T-helper 1 cell treated with Interleukin-12 subunit alpha and Interleukin-12 subunit beta and Interleukin-4 antibody, amounts not matched to agents 30 μg/mL and 1 μg/mL, for 36 hours (primary cell): ENCODE measurements at regions not wholly inside any gene's neighbourhood (a gene's known extent, or its start where the extent isn't known, plus 50 kb on each side); places are given as distances from the start of the nearest gene placed in this dataset.

Experiments
- H3K27ac Mint-ChIP-seq: one replicate; pipeline ENCODE4 v1.8.0; 2021; ENCODE audit warnings: mild to moderate bottlenecking, mixed read lengths
- H3K27me3 Mint-ChIP-seq: one replicate; pipeline ENCODE4 v1.8.0; 2021; ENCODE audit warnings: low read depth, mixed read lengths
- H3K36me3 Mint-ChIP-seq: one replicate; pipeline ENCODE4 v1.8.0; 2021; ENCODE audit warnings: low read depth, mixed read lengths
- H3K4me1 Mint-ChIP-seq: one replicate; pipeline ENCODE4 v1.8.0; 2021; ENCODE audit warnings: low read depth, mixed read lengths
- H3K4me3 Mint-ChIP-seq: one replicate; pipeline ENCODE4 v1.8.0; 2021; ENCODE audit warnings: mild to moderate bottlenecking, moderate library complexity, mixed read lengths
- H3K9me3 Mint-ChIP-seq: one replicate; pipeline ENCODE4 v1.8.0; 2021; ENCODE audit warnings: mixed read lengths

GRCh38 chr22:47460176-47460575, 697.7 kb downstream of the TBC1D22A start:
- H3K36me3 Mint-ChIP-seq = no peaks in the 10 kb centered on the region
- no peak overlapping the region for H3K27ac Mint-ChIP-seq
- H3K4me1 Mint-ChIP-seq = no peaks in the 10 kb centered on the region
- H3K9me3 Mint-ChIP-seq = no peaks in the 10 kb centered on the region
- no peaks in the 10 kb centered on the region for H3K27me3 Mint-ChIP-seq
- H3K4me3 Mint-ChIP-seq = no peak overlapping the region

GRCh38 chr22:47458348-47458747, 695.9 kb downstream of the TBC1D22A start:
- H3K4me3 Mint-ChIP-seq = no peak overlapping the region
- H3K9me3 Mint-ChIP-seq = peaks cover 6% of the 10 kb centered on the region
- no peaks in the 10 kb centered on the region for H3K4me1 Mint-ChIP-seq
- no peaks in the 10 kb centered on the region for H3K36me3 Mint-ChIP-seq
- no peaks in the 10 kb centered on the region for H3K27me3 Mint-ChIP-seq
- H3K27ac Mint-ChIP-seq = no peak overlapping the region

DNA sequence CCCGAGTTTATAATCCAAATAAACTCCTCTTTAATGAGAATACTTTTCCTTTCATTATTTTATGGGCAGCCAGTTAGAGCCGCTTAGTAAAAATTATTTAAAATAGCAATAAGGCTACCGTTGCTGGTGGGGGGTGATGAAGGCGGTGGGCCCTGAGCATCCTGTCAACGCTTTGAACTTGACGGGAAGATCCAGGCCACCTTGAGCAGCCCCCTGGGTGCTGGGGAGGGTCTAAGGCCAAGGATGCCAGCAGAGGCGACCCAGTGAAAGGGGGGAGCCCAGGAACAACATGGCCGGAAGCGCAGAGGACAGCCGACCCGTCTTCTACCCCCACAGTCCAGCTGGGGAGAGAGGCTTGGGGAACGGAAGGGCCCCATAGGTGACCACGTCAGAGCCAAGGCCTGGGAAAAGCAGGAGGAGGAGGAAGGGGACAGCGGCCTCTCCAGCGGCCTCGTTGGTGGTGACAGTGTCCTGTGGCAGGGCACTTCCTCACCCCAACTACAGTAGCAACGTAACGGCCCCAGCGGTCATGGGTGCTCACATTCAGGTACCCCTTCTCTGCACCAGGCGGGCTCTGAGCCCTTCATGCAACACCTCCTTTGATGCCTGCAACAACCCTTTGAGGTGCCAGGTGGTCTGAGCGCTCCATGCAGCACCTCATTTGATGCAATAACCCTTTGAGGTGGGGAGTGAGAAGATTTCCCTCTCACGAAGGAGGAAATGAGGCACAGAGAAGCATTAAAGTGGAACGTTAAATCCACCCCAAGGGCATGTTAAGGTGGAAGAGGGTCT, 695.3 kb downstream of the TBC1D22A start:
- H3K9me3 Mint-ChIP-seq = peaks cover 6% of the 10 kb centered on the region
- H3K36me3 Mint-ChIP-seq = no peaks in the 10 kb centered on the region
- H3K4me1 Mint-ChIP-seq = no peaks in the 10 kb centered on the region
- H3K27ac Mint-ChIP-seq = no peak overlapping the region
- no peaks in the 10 kb centered on the region for H3K27me3 Mint-ChIP-seq
- no peak overlapping the region for H3K4me3 Mint-ChIP-seq

GRCh38 chr22:47457021-47457420, 694.6 kb downstream of the TBC1D22A start:
- H3K27me3 Mint-ChIP-seq = no peaks in the 10 kb centered on the region
- H3K36me3 Mint-ChIP-seq = no peaks in the 10 kb centered on the region
- H3K9me3 Mint-ChIP-seq = peaks cover 6% of the 10 kb centered on the region
- H3K27ac Mint-ChIP-seq = no peak overlapping the region
- no peak overlapping the region for H3K4me3 Mint-ChIP-seq
- no peaks in the 10 kb centered on the region for H3K4me1 Mint-ChIP-seq

DNA sequence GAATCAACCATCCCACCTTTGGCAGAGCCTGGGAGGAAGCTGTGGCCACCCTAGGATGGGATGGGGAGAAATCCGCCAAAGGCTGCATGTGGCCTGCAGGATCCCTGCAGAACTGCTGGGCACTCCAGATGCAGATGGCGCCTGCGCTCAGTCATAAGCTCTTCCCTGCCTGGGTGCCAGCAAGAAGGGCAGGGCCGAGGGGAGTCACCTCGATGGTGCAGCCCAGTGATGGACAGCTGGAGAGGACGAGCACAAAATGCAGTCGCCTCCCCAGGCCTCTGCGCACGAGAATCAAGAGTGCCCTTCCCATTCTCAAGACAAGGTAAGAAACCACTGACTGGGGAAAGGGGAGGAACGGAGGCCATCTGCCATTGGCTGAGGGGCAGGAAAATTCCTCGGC, 693.6 kb downstream of the TBC1D22A start:
- H3K9me3 Mint-ChIP-seq = peaks cover 6% of the 10 kb centered on the region
- H3K36me3 Mint-ChIP-seq = no peaks in the 10 kb centered on the region
- H3K4me3 Mint-ChIP-seq = no peak overlapping the region
- no peaks in the 10 kb centered on the region for H3K4me1 Mint-ChIP-seq
- no peaks in the 10 kb centered on the region for H3K27me3 Mint-ChIP-seq
- H3K27ac Mint-ChIP-seq = no peak overlapping the region

DNA sequence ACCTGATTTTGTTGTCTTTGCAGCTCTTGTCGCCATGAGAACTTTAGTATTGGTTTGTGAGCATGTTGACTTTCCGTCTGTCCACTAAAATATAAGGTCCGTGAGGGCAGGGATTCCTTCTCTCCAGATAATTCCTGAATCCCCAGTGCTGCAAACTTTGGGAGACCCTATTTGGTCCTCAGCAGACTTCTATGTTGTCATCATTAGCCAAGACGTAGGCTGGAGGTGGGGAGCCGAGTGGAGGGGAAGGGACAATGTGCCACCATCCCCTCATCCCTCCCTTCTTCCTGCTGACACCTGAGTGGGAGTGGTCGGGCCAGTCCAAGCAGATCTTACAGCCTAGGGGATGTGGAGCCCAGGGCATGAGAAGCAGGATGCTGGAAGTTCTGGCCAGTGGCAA, 690.6 kb downstream of the TBC1D22A start:
- no peaks in the 10 kb centered on the region for H3K4me1 Mint-ChIP-seq
- no peaks in the 10 kb centered on the region for H3K36me3 Mint-ChIP-seq
- no peak overlapping the region for H3K4me3 Mint-ChIP-seq
- H3K27me3 Mint-ChIP-seq = no peaks in the 10 kb centered on the region
- peaks cover 6% of the 10 kb centered on the region for H3K9me3 Mint-ChIP-seq
- H3K27ac Mint-ChIP-seq = no peak overlapping the region

GRCh38 chr22:47452184-47452583, 689.7 kb downstream of the TBC1D22A start:
- H3K27me3 Mint-ChIP-seq = no peaks in the 10 kb centered on the region
- H3K27ac Mint-ChIP-seq = no peak overlapping the region
- H3K36me3 Mint-ChIP-seq = no peaks in the 10 kb centered on the region
- H3K9me3 Mint-ChIP-seq = peaks cover 6% of the 10 kb centered on the region
- no peaks in the 10 kb centered on the region for H3K4me1 Mint-ChIP-seq
- H3K4me3 Mint-ChIP-seq = no peak overlapping the region

DNA sequence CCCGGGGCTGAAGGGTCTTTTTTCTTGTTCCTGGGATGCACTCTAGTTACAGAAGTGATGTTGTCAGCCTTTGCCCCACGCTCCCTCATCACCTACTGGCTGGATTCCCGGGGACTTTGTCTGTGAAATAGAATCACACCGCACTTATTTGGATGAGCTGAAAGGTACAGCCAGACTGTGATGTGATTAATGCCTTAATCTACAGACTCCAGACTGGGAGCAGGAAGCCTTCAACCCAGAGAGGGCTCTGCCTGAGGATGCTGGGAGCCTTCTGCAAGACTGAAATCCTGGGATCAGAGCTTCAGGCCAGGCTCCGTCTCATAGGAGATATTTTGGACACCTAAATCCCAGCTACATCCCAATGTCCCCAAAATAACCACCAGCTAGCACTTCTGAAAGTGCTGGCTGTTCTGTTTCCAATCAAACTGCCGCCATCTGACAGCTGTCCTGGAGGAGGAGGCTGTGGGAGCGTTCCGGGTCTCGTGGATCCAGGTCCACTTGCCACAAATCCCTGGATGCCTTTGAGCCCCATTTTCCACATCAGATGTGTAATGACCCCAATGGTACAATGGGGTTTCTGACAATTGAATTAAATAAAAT, 688.5 kb downstream of the TBC1D22A start:
- H3K27ac Mint-ChIP-seq = no peak overlapping the region
- H3K4me3 Mint-ChIP-seq = no peak overlapping the region
- H3K27me3 Mint-ChIP-seq = no peaks in the 10 kb centered on the region
- H3K9me3 Mint-ChIP-seq = peaks cover 6% of the 10 kb centered on the region
- H3K36me3 Mint-ChIP-seq = no peaks in the 10 kb centered on the region
- no peaks in the 10 kb centered on the region for H3K4me1 Mint-ChIP-seq

DNA sequence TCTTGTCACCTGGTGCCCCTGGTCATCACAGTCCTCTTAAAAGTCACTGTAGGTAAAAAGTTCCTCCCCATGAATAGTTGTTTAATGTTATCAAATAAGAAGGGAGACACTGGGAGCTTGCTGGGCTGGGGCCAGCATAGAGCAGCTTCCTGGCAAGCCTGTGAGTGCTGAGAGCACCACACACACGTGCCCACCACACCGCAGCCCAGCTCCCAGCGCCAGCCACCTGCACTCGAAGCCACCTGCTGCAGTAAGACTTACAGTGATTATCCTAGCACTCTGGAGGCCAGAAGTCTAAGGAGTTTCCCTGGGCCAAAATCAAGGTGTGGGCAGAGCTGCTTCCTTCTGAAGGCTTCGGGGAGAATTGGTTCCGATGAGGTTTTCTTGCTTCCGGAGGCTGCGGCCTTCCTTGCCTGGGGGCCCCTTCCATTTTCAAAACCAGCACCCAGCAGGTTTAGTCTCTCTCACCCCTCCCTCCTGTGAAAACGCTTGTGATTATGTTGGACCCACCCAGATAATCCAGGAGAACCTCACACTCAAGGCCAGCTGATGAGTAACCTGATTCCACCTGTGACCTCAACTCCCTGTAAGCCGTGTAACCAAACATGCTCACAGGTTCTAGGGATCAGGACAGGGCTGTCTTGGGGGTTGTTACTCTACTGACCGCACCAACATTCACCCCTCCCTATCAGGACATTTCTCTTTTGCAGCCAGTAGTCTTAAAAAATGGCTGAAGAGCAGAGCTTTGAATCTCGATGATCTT, 687.2 kb downstream of the TBC1D22A start:
- H3K4me3 Mint-ChIP-seq = no peak overlapping the region
- H3K9me3 Mint-ChIP-seq = peaks cover 14% of the 10 kb centered on the region
- H3K4me1 Mint-ChIP-seq = no peaks in the 10 kb centered on the region
- H3K36me3 Mint-ChIP-seq = no peaks in the 10 kb centered on the region
- H3K27ac Mint-ChIP-seq = no peak overlapping the region
- no peaks in the 10 kb centered on the region for H3K27me3 Mint-ChIP-seq

DNA sequence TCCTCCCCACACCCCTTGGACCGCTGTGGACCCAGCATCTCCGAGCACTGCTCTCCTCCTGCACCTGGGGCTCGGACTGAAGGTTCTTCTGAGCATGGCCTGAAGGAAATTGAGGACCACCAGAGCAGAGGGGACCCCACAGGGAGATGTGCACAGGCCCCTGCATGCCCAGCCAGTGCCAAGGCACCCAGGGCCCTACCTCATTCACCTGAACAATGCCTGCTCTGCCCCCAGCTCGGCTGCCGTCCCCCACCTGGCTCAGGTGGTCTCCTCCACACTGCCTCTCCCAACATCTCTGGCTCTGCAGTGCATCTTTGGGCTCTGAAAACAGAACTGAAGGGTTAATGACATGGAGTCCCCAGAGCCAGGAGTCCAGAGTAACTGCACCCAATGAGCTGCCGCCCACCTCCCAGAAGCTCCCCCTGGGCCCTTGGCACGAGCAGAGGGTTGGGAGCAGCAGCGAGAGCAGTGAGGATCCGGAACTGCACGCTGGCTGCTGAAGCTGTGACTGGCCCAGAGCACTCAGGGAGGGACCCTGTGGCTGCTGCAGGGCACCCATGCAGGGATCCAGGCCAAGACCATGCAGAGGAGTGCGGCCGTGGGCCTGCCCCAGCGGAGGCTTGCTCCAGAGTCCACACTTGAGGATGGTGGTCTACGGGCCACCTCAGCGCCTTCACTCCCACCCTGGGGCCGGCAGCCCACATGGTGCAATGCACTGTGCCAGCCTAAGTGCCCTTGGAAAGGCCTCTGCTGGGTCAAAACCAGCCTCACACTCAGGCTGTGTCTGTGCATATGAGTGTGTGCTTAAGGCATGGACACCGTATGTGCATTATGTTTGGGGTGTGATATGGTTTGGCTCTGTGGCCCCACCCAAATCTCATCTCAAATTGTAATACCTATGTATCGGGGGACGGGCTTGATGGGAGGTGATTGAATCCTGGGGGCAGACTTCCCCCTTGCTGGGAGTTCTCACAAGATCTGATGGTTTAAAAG, 686.1 kb downstream of the TBC1D22A start:
- no peaks in the 10 kb centered on the region for H3K4me1 Mint-ChIP-seq
- no peak overlapping the region for H3K4me3 Mint-ChIP-seq
- no peaks in the 10 kb centered on the region for H3K36me3 Mint-ChIP-seq
- peaks cover 8% of the 10 kb centered on the region for H3K9me3 Mint-ChIP-seq
- H3K27ac Mint-ChIP-seq = no peak overlapping the region
- H3K27me3 Mint-ChIP-seq = no peaks in the 10 kb centered on the region

- H3K4me1 Mint-ChIP-seq = no peaks in the 10 kb centered on the region
- H3K4me3 Mint-ChIP-seq = no peak overlapping the region
- H3K9me3 Mint-ChIP-seq = peaks cover 11% of the 10 kb centered on the region
- H3K27me3 Mint-ChIP-seq = no peaks in the 10 kb centered on the region
- no peak overlapping the region for H3K27ac Mint-ChIP-seq
- no peaks in the 10 kb centered on the region for H3K36me3 Mint-ChIP-seq
Observed at GRCh38 chr22:47446821-47447810, 684.7 kb downstream of the TBC1D22A start.

- Mint-ChIP-seq H3K4me3 (no peak overlapping the region), H3K27me3 (no peaks in the 10 kb centered on the region), H3K4me1 (no peaks in the 10 kb centered on the region), H3K9me3 (peaks cover 11% of the 10 kb centered on the region), H3K36me3 (no peaks in the 10 kb centered on the region), H3K27ac (no peak overlapping the region)
Observed at GRCh38 chr22:47446331-47446730, 683.9 kb downstream of the TBC1D22A start.

DNA sequence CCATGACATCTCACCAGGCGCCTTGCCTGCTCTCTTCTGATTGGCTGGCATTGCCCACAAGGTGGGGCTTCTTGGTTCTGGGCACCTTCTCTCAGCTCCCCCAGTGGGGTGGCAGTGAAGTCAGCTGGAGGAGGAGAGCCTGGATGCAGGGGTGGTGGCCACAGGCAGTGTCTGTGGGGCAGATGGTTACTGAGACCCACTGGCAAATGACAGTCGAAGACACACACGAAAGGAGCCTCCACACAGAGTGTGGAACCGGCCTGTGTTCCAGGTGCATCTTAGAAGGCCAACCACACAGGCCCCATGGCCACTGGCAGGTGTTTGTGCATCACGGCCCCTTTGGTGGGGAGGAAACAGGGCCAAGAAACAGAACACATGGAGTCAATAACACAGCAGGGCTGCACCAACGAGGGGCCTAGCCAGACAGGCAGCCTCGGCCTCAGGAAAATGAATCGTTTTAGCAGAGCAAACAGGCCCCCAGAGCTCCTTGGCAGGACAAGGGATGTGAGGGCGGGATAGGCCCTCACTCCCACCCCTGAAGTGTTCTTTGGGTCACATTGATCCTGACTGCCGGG, 683.4 kb downstream of the TBC1D22A start:
- Mint-ChIP-seq H3K4me1 (no peaks in the 10 kb centered on the region), H3K36me3 (no peaks in the 10 kb centered on the region), H3K9me3 (peaks cover 11% of the 10 kb centered on the region), H3K27me3 (no peaks in the 10 kb centered on the region), H3K4me3 (no peak overlapping the region), H3K27ac (no peak overlapping the region)
